ELR (cell line): ENCODE measurements at regions not wholly inside any gene's neighbourhood (a gene's known extent, or its start where the extent isn't known, plus 50 kb on each side); places are given as distances from the start of the nearest gene placed in this dataset.
"Not testable (repeated sequence)": the region's sequence is repeated elsewhere in the genome, so short reads cannot be mapped to it uniquely, and the experiment has no call there.

Source experiments
- DNase-seq: peaks from one replicate; pipeline ENCODE4 v3.0.0-alpha.2; 2015; ENCODE audit warnings: low read depth

- DNase-seq: no peak
Measured at GRCh38 chr15:91356083-91356482, 256.0 kb downstream of the SV2B start.

GRCh38 chr15:91357011-91357410, 257.0 kb downstream of the SV2B start:
- no peak for DNase-seq

GRCh38 chr15:91357486-91357885, 257.4 kb downstream of the SV2B start:
- DNase-seq: no peak

GRCh38 chr15:91358405-91358804, 258.3 kb downstream of the SV2B start:
- DNase-seq: no peak

GRCh38 chr15:91361696-91362095, 261.6 kb downstream of the SV2B start:
- not testable (repeated sequence) for DNase-seq

GRCh38 chr15:91366111-91366510, 266.1 kb downstream of the SV2B start:
- no peak for DNase-seq

GRCh38 chr15:91368611-91369010, 268.6 kb downstream of the SV2B start:
- DNase-seq: no peak

GRCh38 chr15:91369823-91370222, 269.8 kb downstream of the SV2B start:
- no peak for DNase-seq

GRCh38 chr15:91371345-91371744, 271.3 kb downstream of the SV2B start:
- not testable (repeated sequence) for DNase-seq

- no peak for DNase-seq
Measured at GRCh38 chr15:91374336-91374735, 274.3 kb downstream of the SV2B start.

- no peak for DNase-seq
Measured at GRCh38 chr15:91376038-91376437, 276.0 kb downstream of the SV2B start.

GRCh38 chr15:91380114-91380513, 280.1 kb downstream of the SV2B start:
- no peak for DNase-seq

GRCh38 chr15:91383532-91383931, 283.5 kb downstream of the SV2B start:
- no peak for DNase-seq

- no peak for DNase-seq
Measured at GRCh38 chr15:91384189-91384730, 284.2 kb downstream of the SV2B start.

GRCh38 chr15:91385311-91385710, 285.3 kb downstream of the SV2B start:
- DNase-seq: no peak

- no peak for DNase-seq
Measured at GRCh38 chr15:91393186-91393585, 293.1 kb downstream of the SV2B start.

- DNase-seq: no peak
Measured at GRCh38 chr15:91400481-91400880, 300.4 kb downstream of the SV2B start.

GRCh38 chr15:91407269-91407889, 307.3 kb downstream of the SV2B start:
- peak; percentile 3 for DNase-seq

- no peak for DNase-seq
Measured at GRCh38 chr15:91408476-91409076, 308.5 kb downstream of the SV2B start.

GRCh38 chr15:91409387-91409786, 309.3 kb downstream of the SV2B start:
- no peak for DNase-seq

- no peak for DNase-seq
Measured at GRCh38 chr15:91411586-91411985, 311.5 kb downstream of the SV2B start.

- no peak for DNase-seq
Measured at GRCh38 chr15:91412138-91412928, 312.3 kb downstream of the SV2B start.

GRCh38 chr15:91413142-91413541, 313.1 kb downstream of the SV2B start:
- no peak for DNase-seq
